SKM-1 (cell line): ENCODE measurements at regions not wholly inside any gene's neighbourhood (a gene's known extent, or its start where the extent isn't known, plus 50 kb on each side); places are given as distances from the start of the nearest gene placed in this dataset.
"Not testable (repeated sequence)": the region's sequence is repeated elsewhere in the genome, so short reads cannot be mapped to it uniquely, and the experiment has no call there.

Experiments used
- DNase-seq: peaks from one replicate; lab custom pipeline; 2025; ENCODE audit not compliant: unreplicated experiment; lab: John Stamatoyannopoulos, UW

DNA sequence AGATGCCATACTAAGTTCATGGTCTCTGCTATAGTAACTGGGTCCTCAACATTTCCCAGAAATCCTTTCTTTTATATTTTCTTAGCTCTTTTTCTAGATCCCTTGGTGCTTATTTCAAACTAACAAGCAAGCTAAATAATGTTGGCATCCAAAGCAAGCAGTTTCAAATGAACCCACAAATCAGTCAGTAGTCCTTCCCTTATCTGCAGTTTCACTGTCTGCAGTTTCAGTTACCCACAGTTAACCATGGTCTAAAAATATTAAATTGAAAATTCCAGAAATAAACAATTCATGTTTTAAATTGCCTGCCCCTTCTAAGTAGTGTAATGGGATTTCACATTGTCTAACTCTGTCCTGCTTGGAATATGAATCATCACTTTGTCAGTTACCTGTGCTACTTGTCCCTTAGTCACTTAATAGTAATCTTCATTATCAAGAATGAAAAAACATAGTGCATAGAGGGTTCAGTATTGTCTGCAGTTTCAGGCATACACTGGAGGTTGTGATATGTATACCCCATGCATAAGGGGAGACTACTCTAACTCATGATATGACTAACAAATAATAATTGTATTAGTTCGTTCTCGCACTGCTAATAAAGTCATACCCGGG lies 633.7 kb downstream of the MECOM start:
- no peak for DNase-seq

DNA sequence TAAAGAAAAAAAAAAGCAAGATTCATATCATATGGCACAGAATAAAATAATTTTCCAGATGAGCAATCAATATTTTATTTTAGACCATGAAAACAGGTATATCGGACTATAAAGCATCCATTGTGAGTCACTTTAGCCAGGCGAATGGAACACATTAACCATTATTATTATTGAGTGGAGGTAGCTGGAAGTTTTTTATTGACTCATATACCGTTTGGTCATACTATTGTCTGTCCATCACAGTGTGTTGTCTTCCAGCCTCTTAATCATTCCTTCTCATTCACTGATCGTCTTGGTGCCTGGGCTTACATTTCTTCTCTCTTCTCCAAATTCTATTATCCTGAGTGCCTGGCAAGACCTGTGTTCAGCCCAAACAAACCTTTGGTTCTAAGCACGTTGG lies 634.8 kb downstream of the MECOM start:
- no peak for DNase-seq

GRCh38 chr3:169026543-169027182 lies 636.8 kb downstream of the MECOM start:
- DNase-seq: no peak

DNA sequence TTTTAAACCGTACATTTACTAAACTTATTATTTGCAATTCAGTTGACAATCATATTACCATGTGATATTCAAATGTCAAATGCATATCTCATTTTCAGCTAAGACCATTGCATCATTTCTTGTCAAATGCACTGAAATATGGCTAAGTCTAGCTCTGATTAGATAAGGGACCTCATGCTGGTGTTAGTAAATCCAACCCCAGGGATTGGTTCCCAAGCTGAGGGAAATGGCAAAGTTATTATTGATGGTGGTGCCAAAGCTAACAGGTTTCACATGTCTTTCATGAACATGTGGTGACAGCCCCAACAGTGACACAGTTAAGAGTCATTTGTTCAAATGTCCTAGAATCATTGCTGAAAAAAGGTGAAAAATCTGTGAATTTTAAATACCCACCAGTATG lies 641.1 kb downstream of the MECOM start:
- no peak for DNase-seq

GRCh38 chr3:169020371-169020770 lies 643.1 kb downstream of the MECOM start:
- DNase-seq: no peak

- no peak for DNase-seq
Observed at GRCh38 chr3:169009453-169009852, 654.1 kb downstream of the MECOM start.

GRCh38 chr3:169008776-169009358 lies 654.6 kb downstream of the MECOM start:
- no peak for DNase-seq

DNA sequence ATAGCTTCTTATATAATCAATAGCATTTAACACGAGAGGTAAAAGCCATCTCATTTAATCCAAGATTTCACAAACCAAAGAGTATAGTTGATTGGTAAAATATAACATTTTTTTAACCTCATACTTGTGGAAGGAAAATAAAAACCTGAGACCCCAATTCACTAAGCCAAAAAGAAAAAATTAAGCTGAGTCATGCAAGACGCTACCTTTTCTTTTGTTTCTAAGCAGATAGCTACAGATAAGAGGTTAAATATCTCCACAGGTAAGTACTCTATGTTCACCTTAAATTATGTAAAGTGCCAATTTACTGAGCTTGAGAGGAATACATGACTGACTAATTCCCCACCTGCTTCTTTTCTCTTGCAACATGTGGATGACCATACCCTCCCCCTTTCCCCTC lies 656.4 kb downstream of the MECOM start:
- no peak for DNase-seq

GRCh38 chr3:169006398-169006797 lies 657.1 kb downstream of the MECOM start:
- DNase-seq: not testable (repeated sequence)

GRCh38 chr3:169002689-169003088 lies 660.8 kb downstream of the MECOM start:
- DNase-seq: no peak

DNA sequence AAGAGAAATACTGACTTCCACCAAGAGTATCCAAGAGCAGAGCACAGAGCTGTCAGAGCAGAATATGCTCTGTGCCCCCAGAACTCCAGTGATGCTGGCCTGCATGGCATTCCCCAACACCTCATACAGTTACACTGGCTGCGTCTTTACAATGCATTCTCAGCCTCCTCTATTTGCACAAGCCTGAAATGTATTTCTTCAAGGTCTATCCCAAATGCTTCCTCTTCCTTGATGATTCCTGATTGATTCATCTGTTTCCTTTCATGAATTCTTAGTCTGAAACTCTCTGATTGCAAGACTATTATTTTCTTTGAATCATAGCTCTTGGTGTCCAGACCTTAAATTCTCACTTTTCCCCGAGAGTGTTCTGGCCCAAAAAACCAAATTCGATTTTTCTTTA lies 664.7 kb downstream of the MECOM start:
- DNase-seq: no peak

GRCh38 chr3:168997488-168997887 lies 666.0 kb downstream of the MECOM start:
- no peak for DNase-seq

DNA sequence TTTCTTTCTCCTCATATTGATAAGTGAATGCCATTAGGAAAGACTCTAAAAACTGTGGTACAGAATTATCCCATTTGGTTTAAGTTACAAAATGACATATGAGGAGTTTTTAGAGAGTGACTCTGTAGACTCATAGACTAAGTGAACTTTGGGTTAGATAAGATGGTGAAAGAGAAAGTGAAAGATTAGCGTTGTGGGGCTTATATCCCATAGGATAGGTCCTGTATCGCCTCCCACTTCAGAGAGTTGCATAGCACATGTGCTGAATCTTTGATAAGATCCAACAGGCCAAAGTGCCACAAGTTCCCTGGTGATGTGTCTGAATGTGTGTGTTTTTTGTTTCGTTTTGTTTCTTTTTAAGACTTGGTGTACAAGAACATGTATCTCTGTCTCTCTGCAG lies 666.9 kb downstream of the MECOM start:
- DNase-seq: no peak

- DNase-seq: no peak
Observed at GRCh38 chr3:168995129-168995528, 668.4 kb downstream of the MECOM start.

- no peak for DNase-seq
Observed at GRCh38 chr3:168991803-168992202, 671.7 kb downstream of the MECOM start.

DNA sequence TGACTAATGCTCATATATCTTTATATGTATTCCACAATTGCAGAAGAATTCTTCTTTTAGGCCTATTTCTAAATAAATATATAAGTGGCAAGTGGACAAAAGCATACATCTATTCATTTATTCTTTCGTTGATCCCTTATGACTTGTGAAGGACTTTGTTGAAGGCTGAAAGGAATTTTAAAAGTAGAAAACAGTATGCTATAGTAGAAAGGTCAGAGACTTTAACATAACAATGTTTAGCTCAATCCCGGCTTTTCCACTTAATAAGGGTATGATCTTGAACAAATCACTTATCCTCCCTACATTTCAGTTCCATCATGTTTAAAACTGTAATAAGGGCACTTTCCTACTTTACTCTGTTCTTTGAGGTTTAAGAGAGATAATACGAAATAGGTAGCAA lies 672.9 kb downstream of the MECOM start:
- no peak for DNase-seq

DNA sequence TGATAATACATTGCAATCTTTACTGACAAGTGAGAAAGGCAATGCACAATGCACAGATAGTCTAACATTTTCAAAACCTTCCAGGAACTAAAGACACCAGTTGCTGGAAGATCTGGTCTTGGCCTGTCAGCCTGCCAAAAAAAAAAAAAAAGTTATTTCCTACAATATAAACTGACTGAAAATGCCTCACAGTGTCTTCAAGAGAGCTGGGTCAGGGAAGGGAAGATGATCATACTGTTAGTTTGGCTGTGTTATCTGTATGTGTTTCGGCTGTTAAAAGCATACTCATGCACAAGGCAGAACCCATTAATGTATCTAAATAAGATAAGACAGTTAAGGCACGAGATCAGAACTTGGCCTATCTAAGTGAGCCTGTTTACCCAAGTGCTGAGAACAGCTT lies 673.4 kb downstream of the MECOM start:
- DNase-seq: no peak

- no peak for DNase-seq
Observed at GRCh38 chr3:168989396-168989795, 674.1 kb downstream of the MECOM start.

- no peak for DNase-seq
Observed at GRCh38 chr3:168988853-168989252, 674.7 kb downstream of the MECOM start.

DNA sequence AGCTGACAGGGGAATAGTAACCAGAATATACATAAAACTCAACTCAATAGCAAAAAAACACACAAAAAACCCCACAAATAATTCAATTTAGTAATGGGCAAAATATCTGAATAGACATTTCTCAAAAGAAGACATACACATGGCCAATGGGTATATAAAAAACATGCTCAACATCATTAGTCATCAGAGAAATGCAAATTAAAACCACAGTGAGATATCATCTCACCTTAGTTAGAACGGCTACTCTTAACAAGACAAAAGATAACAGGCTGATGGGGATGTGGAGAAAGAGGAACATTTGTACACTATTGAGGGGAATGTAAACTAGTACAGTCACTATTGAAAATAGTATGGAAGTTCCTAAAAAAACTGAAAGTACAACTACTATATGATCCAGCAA lies 678.6 kb downstream of the MECOM start:
- DNase-seq: no peak

- no peak for DNase-seq
Observed at GRCh38 chr3:168983046-168983445, 680.5 kb downstream of the MECOM start.

GRCh38 chr3:168981396-168981795 lies 682.1 kb downstream of the MECOM start:
- no peak for DNase-seq
